H1 (cell line): ENCODE measurements at regions not wholly inside any gene's neighbourhood (a gene's known extent, or its start where the extent isn't known, plus 50 kb on each side); places are given as distances from the start of the nearest gene placed in this dataset.

Source experiments
- CTCF ChIA-PET: fragments of 300-600 bp; sonication (Branson Sonifier 250); formaldehyde crosslinking; loops from one replicate; lab custom pipeline; 2021; ENCODE audit not compliant: partially characterized antibody; lab: Charles Lee
- POLR2A ChIA-PET: fragments of 300-600 bp; sonication (Branson Sonifier 250); formaldehyde crosslinking; loops from one replicate; lab custom pipeline; 2021; ENCODE audit warnings: inconsistent platforms; ENCODE audit not compliant: partially characterized antibody; lab: Charles Lee
- DNase-seq, 2 experiments: peaks; one replicate each; pipeline versions ENCODE4 v3.0.0 to v3.0.0-alpha.2; 2010 to 2022; ENCODE audit warnings: low spot score in 2 of 2, low read depth in 1 of 2, mixed read lengths in 1 of 2
- FAIRE-seq: peaks from 2 replicates; lab custom pipeline; 2011; peaks lifted over from hg19 to GRCh38; lab: Jason Lieb, UNC
- H2AFZ ChIP-seq: 2 replicates; pipeline ENCODE4 v1.8.1; 2012; ENCODE audit warnings: low read length, inconsistent platforms
- H2AK5ac ChIP-seq: 2 replicates; pipeline ENCODE4 v1.6.1; 2013; ENCODE audit warnings: low read depth, low read length
- H2BK120ac ChIP-seq: replicated peaks from 2 replicates; pipeline ENCODE3; 2013; ENCODE audit warnings: low read depth, low read length, inconsistent platforms
- H2BK12ac ChIP-seq: 2 replicates; pipeline ENCODE4 v1.6.1; 2013; ENCODE audit warnings: low read depth, low read length
- H2BK15ac ChIP-seq: 2 replicates; pipeline ENCODE4 v1.6.1; 2013; ENCODE audit warnings: low read length
- H2BK20ac ChIP-seq: 2 replicates; pipeline ENCODE4 v1.6.1; 2013; ENCODE audit warnings: low read length
- H2BK5ac ChIP-seq: 2 replicates; pipeline ENCODE4 v1.6.1; 2013; ENCODE audit warnings: low read depth, low read length
- H3K14ac ChIP-seq: 2 replicates; pipeline ENCODE4 v1.6.1; 2013; ENCODE audit warnings: inconsistent platforms; ENCODE audit not compliant: insufficient read length
- H3K18ac ChIP-seq: 2 replicates; pipeline ENCODE4 v1.6.1; 2013; ENCODE audit warnings: low read length; ENCODE audit errors: extremely low read depth
- H3K23ac ChIP-seq: 2 replicates; pipeline ENCODE4 v1.6.1; 2013; ENCODE audit warnings: inconsistent platforms; ENCODE audit not compliant: insufficient read length
- H3K23me2 ChIP-seq: 2 replicates; pipeline ENCODE4 v1.6.1; 2013; ENCODE audit warnings: low read depth, low read length
- H3K27ac ChIP-seq: 2 replicates; pipeline ENCODE4 v1.6.1; 2011; ENCODE audit warnings: low read depth, low read length, inconsistent platforms
- H3K27me3 ChIP-seq, 4 experiments: replicated peaks in 1 of 4; 1 replicate in 1 of 4; 2 replicates in 3 of 4; pipeline versions ENCODE4 v1.6.1 to v1.8.1; 2011 to 2013; ENCODE audit warnings: low read length in 3 of 4, mild to moderate bottlenecking in 3 of 4, inconsistent platforms in 2 of 4, mixed read lengths in 2 of 4, moderate library complexity in 1 of 4; ENCODE audit not compliant: control insufficient read depth in 3 of 4, insufficient read depth in 3 of 4; ENCODE audit errors: extremely low read depth in 1 of 4
- H3K36me3 ChIP-seq, 4 experiments: 2 replicates each; pipeline versions ENCODE4 v1.6.1 to v1.8.1; 2011 to 2013; ENCODE audit warnings: mild to moderate bottlenecking in 4 of 4, low read length in 3 of 4, moderate library complexity in 2 of 4, control low read depth in 1 of 4, inconsistent platforms in 1 of 4; ENCODE audit not compliant: insufficient read depth in 4 of 4, control insufficient read depth in 2 of 4
- H3K4ac ChIP-seq: replicated peaks from 2 replicates; pipeline ENCODE3; 2013; ENCODE audit warnings: low read length, low read depth, mixed read lengths, inconsistent platforms; ENCODE audit not compliant: insufficient read length
- H3K4me1 ChIP-seq, 4 experiments: replicated peaks in 1 of 4; 1 replicate in 1 of 4; 2 replicates in 3 of 4; pipeline versions ENCODE4 v1.6.1 to v1.8.1; 2011 to 2013; ENCODE audit warnings: low read length in 3 of 4, inconsistent platforms in 2 of 4, mixed read lengths in 1 of 4; ENCODE audit not compliant: insufficient read depth in 4 of 4, control insufficient read depth in 3 of 4
- H3K4me2 ChIP-seq, 2 experiments: 2 replicates each; pipeline versions ENCODE4 v1.6.1 to v1.8.1; 2011 to 2013; ENCODE audit warnings: low read depth in 2 of 2, low read length in 2 of 2, control low read depth in 1 of 2, inconsistent platforms in 1 of 2, mild to moderate bottlenecking in 1 of 2; ENCODE audit not compliant: insufficient read depth in 1 of 2
- H3K4me3 ChIP-seq, 4 experiments: fragments of 200-600, 300-600 bp in 1 of 4; sonication (generic), shearing (Covaris generic), sonication (Bioruptor Twin) in 1 of 4; 2 replicates each; pipeline versions ENCODE4 v1.5.1 to v1.8.1; 2011 to 2016; ENCODE audit warnings: low read length in 4 of 4, low read depth in 3 of 4, control low read depth in 2 of 4, inconsistent platforms in 2 of 4, mild to moderate bottlenecking in 2 of 4, mixed read lengths in 1 of 4, moderate library complexity in 1 of 4; ENCODE audit not compliant: insufficient read depth in 2 of 4; ENCODE audit errors: extremely low read depth in 1 of 4
- H3K56ac ChIP-seq: replicated peaks from 2 replicates; pipeline ENCODE3; 2013; ENCODE audit warnings: low read depth, mild to moderate bottlenecking, mixed read lengths, low read length, inconsistent platforms; ENCODE audit not compliant: insufficient read length
- H3K79me1 ChIP-seq: 2 replicates; pipeline ENCODE4 v1.6.1; 2013; ENCODE audit warnings: low read depth, low read length, control low read depth
- H3K79me2 ChIP-seq, 2 experiments: 2 replicates each; pipeline versions ENCODE4 v1.6.1 to v1.8.1; 2012 to 2013; ENCODE audit warnings: low read length in 2 of 2, mild to moderate bottlenecking in 2 of 2, inconsistent platforms in 1 of 2; ENCODE audit not compliant: insufficient read depth in 2 of 2, control insufficient read depth in 1 of 2
- H3K9ac ChIP-seq, 4 experiments: replicated peaks in 1 of 4; 1 replicate in 1 of 4; 2 replicates in 3 of 4; pipeline versions ENCODE4 v1.6.1 to v1.8.1; 2011 to 2013; ENCODE audit warnings: low read depth in 3 of 4, low read length in 3 of 4, control low read depth in 2 of 4, mild to moderate bottlenecking in 2 of 4, moderate library complexity in 2 of 4, inconsistent platforms in 1 of 4; ENCODE audit errors: extremely low read depth in 1 of 4
- H3K9me3 ChIP-seq, 2 experiments: 2 replicates each; pipeline versions ENCODE4 v1.6.1 to v1.8.1; 2012 to 2013; ENCODE audit warnings: mild to moderate bottlenecking in 2 of 2, moderate library complexity in 2 of 2, control low read depth in 1 of 2, inconsistent platforms in 1 of 2, low read depth in 1 of 2, low read length in 1 of 2, mixed read lengths in 1 of 2; ENCODE audit not compliant: insufficient read depth in 2 of 2
- H4K20me1 ChIP-seq, 2 experiments: replicated peaks in 1 of 2; 2 replicates each; pipeline versions ENCODE3 to v1.8.1; 2011 to 2013; ENCODE audit warnings: inconsistent platforms in 2 of 2, low read length in 2 of 2, mild to moderate bottlenecking in 1 of 2; ENCODE audit not compliant: insufficient read depth in 2 of 2, control insufficient read depth in 1 of 2
- H4K5ac ChIP-seq: 2 replicates; pipeline ENCODE4 v1.6.1; 2013; ENCODE audit warnings: low read length, low read depth, mixed read lengths, inconsistent platforms; ENCODE audit not compliant: insufficient read length
- H4K8ac ChIP-seq: 2 replicates; pipeline ENCODE4 v1.8.0; 2013; ENCODE audit warnings: mild to moderate bottlenecking, moderate library complexity, low read length, inconsistent platforms; ENCODE audit not compliant: insufficient read depth; ENCODE audit errors: extremely low read depth
- H4K91ac ChIP-seq: replicated peaks from 2 replicates; pipeline ENCODE3; 2013; ENCODE audit warnings: low read length, mixed read lengths, inconsistent platforms; ENCODE audit not compliant: insufficient read length
- BRCA1 ChIP-seq: IDR thresholded peaks from 2 replicates; pipeline ENCODE4 v1.6.1; 2012; ENCODE audit warnings: low read depth, low read length, improper control_type of control experiment
- KDM5A ChIP-seq: fragments of 200-600 bp; IDR thresholded peaks from 2 replicates; pipeline ENCODE4 v1.7.1; 2012; ENCODE audit warnings: mild to moderate bottlenecking, low read length, inconsistent platforms, mixed read lengths
- POLR2A ChIP-seq, 2 experiments: IDR thresholded peaks; 1 replicate in 1 of 2; 2 replicates in 1 of 2; pipeline ENCODE4 v1.6.1; 2011; ENCODE audit warnings: low read depth in 2 of 2, low read length in 2 of 2, mild to moderate bottlenecking in 2 of 2; ENCODE audit errors: control extremely low read depth in 1 of 2
- RXRA ChIP-seq: IDR thresholded peaks from 2 replicates; pipeline ENCODE4 v1.6.1; 2011; ENCODE audit warnings: low read depth, mild to moderate bottlenecking, low read length, moderate library complexity; ENCODE audit not compliant: insufficient read depth
- SAP30 ChIP-seq: fragments of 300-600 bp; sonication (generic); IDR thresholded peaks from 2 replicates; pipeline ENCODE4 v1.7.1; 2012; ENCODE audit warnings: low read length, moderate library complexity, mild to moderate bottlenecking, inconsistent platforms; ENCODE audit not compliant: insufficient read depth, insufficient replicate concordance
- TAF1 ChIP-seq: IDR thresholded peaks from 2 replicates; pipeline ENCODE4 v1.6.1; 2011; ENCODE audit warnings: mild to moderate bottlenecking, low read depth, low read length
- TBP ChIP-seq: IDR thresholded peaks from 2 replicates; pipeline ENCODE4 v1.6.1; 2011; ENCODE audit warnings: low read depth, low read length, improper control_type of control experiment
- TEAD4 ChIP-seq: IDR thresholded peaks from 2 replicates; pipeline ENCODE4 v1.6.1; 2012; ENCODE audit warnings: low read depth, low read length, inconsistent platforms, mixed read lengths
- WGBS, 2 experiments: shearing (Covaris generic) in 1 of 2; methylation state at CpG; one replicate each; pipeline versions ENCODE4 v1.1.6 to v1.1.7; 2013 to 2015; ENCODE audit warnings: low lambda C conversion rate in 2 of 2, mixed read lengths in 2 of 2, inconsistent platforms in 1 of 2, low coverage in 1 of 2, missing lambda C conversion rate in 1 of 2; ENCODE audit not compliant: insufficient replicate concordance in 2 of 2, insufficient coverage in 1 of 2, insufficient read length in 1 of 2; ENCODE audit errors: extremely low coverage in 1 of 2, missing lambda C conversion rate in 1 of 2; 5-methylcytosine and 5-hydroxymethylcytosine counted together

DNA sequence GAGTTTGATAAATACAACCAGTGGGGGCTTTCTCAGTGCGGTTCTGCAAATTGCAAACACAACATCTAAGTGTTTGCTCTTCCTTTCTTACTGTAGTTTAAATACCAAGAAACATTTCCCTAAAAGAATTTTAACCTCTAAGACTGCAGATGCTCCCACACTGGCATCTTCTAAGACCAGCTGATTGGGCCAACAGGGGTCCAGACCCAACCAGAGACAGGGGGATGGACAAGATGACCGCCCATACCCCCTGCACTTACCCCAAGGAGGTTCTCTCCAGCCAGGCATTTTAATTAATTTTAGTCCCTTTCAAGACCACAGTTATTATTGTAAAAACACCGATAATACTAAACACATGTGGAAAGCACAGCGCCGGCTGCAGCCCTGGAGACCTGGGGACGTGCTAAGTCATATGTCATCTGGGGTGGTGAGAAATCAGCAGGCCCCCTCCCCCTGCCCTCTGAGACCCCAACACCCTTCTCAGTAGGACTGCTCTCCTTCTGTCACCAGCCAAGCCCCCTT lies 242.3 kb downstream of the SOX9 start:
- Histone ChIP-seq H3K4me3 (no peak overlapping the region), H3K79me2 (no peaks in the 10 kb centered on the region), H3K79me1 (no peaks in the 10 kb centered on the region), H3K56ac (no peak overlapping the region), H2BK5ac (no peak overlapping the region), H3K9me3 (no peaks in the 10 kb centered on the region), H4K91ac (no peak overlapping the region), H2AFZ (no peak overlapping the region), H4K8ac (no peak overlapping the region), H3K9ac (no peak overlapping the region), H4K20me1 (no peaks in the 10 kb centered on the region), H2BK20ac (no peak overlapping the region), H3K23ac (no peak overlapping the region), H2AK5ac (no peak overlapping the region), H3K4ac (no peak overlapping the region), H2BK12ac (no peak overlapping the region), H3K4me1 (no peaks in the 10 kb centered on the region), H3K4me2 (no peak overlapping the region), H2BK120ac (no peak overlapping the region), H3K14ac (no peak overlapping the region), H3K36me3 (no peaks in the 10 kb centered on the region), H3K27ac (no peak overlapping the region), H3K27me3 (no peaks in the 10 kb centered on the region), H4K5ac (no peak overlapping the region), H3K23me2 (no peaks in the 10 kb centered on the region), H2BK15ac (no peak overlapping the region), H3K18ac (no peak overlapping the region)
- DNase-seq (no peak), FAIRE-seq (no peak)
- CTCF ChIA-PET = interaction anchor here (1.1 kb wide), 1 partner anchor 176 kb away, joined by 3 read pairs; no protein-coding TSS in a partner anchor
- POLR2A ChIA-PET = no interaction called here
- TF ChIP-seq BRCA1 (no peak), TAF1 (no peak), POLR2A (IDR thresholded peaks at IDR 0.05; ENCODE audit: control extremely low read depth in 1 of 2, low read depth in 2 of 2, low read length in 2 of 2) (no peak), RXRA (no peak), TBP (no peak), KDM5A (no peak), SAP30 (no peak), TEAD4 (no peak)
- 89% methylated on average over 6 of the region's 6 CpGs; no CpG with 5 or more reads in 1 of the 2 experiments for WGBS, 2 experiments
